ENCODE measurements at regions not wholly inside any gene's neighbourhood (a gene's known extent, or its start where the extent isn't known, plus 50 kb on each side); places are given as distances from the start of the nearest gene placed in this dataset.

GRCh38 chr6:14974792-14975470 is 270.9 kb upstream of the JARID2 start:
- Histone ChIP-seq H3K4me1 (ENCODE audit: insufficient read depth, low read length) (no peaks in the 10 kb centered on the region), H3K27me3 (ENCODE audit: insufficient read depth, low read length) (no peaks in the 10 kb centered on the region), H3K27ac (ENCODE audit: low read depth, low read length) (no peak overlapping the region), H2AFZ (ENCODE audit: low read length) (no peak overlapping the region), H3K79me2 (ENCODE audit: insufficient read depth, low read length) (no peaks in the 10 kb centered on the region), H4K20me1 (ENCODE audit: insufficient read depth, low read length) (no peaks in the 10 kb centered on the region), H3K4me3 (ENCODE audit: insufficient read depth, low read length) (no peak overlapping the region), H3K4me2 (ENCODE audit: insufficient read depth, low read length) (no peak overlapping the region), H3K9me3 (ENCODE audit: low read depth, low read length) (no peaks in the 10 kb centered on the region), H3K36me3 (ENCODE audit: insufficient read depth, low read length) (no peaks in the 10 kb centered on the region)
- no peak for TF ChIP-seq CTCF (IDR thresholded peaks at IDR 0.05; ENCODE audit: extremely low read depth, low read depth, low read length)
- no peak for DNase-seq (ENCODE audit: insufficient read length, low spot score, missing footprints)

GRCh38 chr6:14975471-14975817 is 270.4 kb upstream of the JARID2 start:
- H3K79me2 ChIP-seq (ENCODE audit: insufficient read depth, low read length): no peaks in the 10 kb centered on the region
- DNase-seq (ENCODE audit: insufficient read length, low spot score, missing footprints): no peak

GRCh38 chr6:14977747-14978382 is 268.0 kb upstream of the JARID2 start:
- no peak for DNase-seq (ENCODE audit: insufficient read length, low spot score, missing footprints)
- no peaks in the 10 kb centered on the region for H3K79me2 ChIP-seq (ENCODE audit: insufficient read depth, low read length)
- no peak overlapping the region for H3K27ac ChIP-seq (ENCODE audit: low read depth, low read length)
- no peak for TF ChIP-seq CTCF (IDR thresholded peaks at IDR 0.05; ENCODE audit: extremely low read depth, low read depth, low read length)
- no peak overlapping the region for H3K4me2 ChIP-seq (ENCODE audit: insufficient read depth, low read length)
- H2AFZ ChIP-seq (ENCODE audit: low read length): no peak overlapping the region
- H3K4me1 ChIP-seq (ENCODE audit: insufficient read depth, low read length): no peaks in the 10 kb centered on the region
- no peaks in the 10 kb centered on the region for H4K20me1 ChIP-seq (ENCODE audit: insufficient read depth, low read length)
- no peaks in the 10 kb centered on the region for H3K9me3 ChIP-seq (ENCODE audit: low read depth, low read length)
- no peaks in the 10 kb centered on the region for H3K36me3 ChIP-seq (ENCODE audit: insufficient read depth, low read length)
- H3K4me3 ChIP-seq (ENCODE audit: insufficient read depth, low read length): no peak overlapping the region
- H3K27me3 ChIP-seq (ENCODE audit: insufficient read depth, low read length): no peaks in the 10 kb centered on the region

More at GRCh38 chr6:14975471-14975817, 270.4 kb upstream of the JARID2 start:
- H3K4me3 ChIP-seq (ENCODE audit: insufficient read depth, low read length): no peak overlapping the region
- no peak overlapping the region for H2AFZ ChIP-seq (ENCODE audit: low read length)
- H3K9me3 ChIP-seq (ENCODE audit: low read depth, low read length): no peaks in the 10 kb centered on the region
- H4K20me1 ChIP-seq (ENCODE audit: insufficient read depth, low read length): no peaks in the 10 kb centered on the region
- no peak for TF ChIP-seq CTCF (IDR thresholded peaks at IDR 0.05; ENCODE audit: extremely low read depth, low read depth, low read length)
- no peaks in the 10 kb centered on the region for H3K27me3 ChIP-seq (ENCODE audit: insufficient read depth, low read length)
- H3K27ac ChIP-seq (ENCODE audit: low read depth, low read length): no peak overlapping the region
- no peak overlapping the region for H3K4me2 ChIP-seq (ENCODE audit: insufficient read depth, low read length)
- no peaks in the 10 kb centered on the region for H3K36me3 ChIP-seq (ENCODE audit: insufficient read depth, low read length)
- no peaks in the 10 kb centered on the region for H3K4me1 ChIP-seq (ENCODE audit: insufficient read depth, low read length)

GRCh38 chr6:14981960-14982359 is 263.9 kb upstream of the JARID2 start:
- no peaks in the 10 kb centered on the region for H3K36me3 ChIP-seq (ENCODE audit: insufficient read depth, low read length)
- no peak for TF ChIP-seq CTCF (IDR thresholded peaks at IDR 0.05; ENCODE audit: extremely low read depth, low read depth, low read length)
- no peak overlapping the region for H2AFZ ChIP-seq (ENCODE audit: low read length)
- no peaks in the 10 kb centered on the region for H4K20me1 ChIP-seq (ENCODE audit: insufficient read depth, low read length)
- no peak for DNase-seq (ENCODE audit: insufficient read length, low spot score, missing footprints)
- no peak overlapping the region for H3K4me2 ChIP-seq (ENCODE audit: insufficient read depth, low read length)
- H3K4me3 ChIP-seq (ENCODE audit: insufficient read depth, low read length): no peak overlapping the region
- no peaks in the 10 kb centered on the region for H3K4me1 ChIP-seq (ENCODE audit: insufficient read depth, low read length)
- H3K79me2 ChIP-seq (ENCODE audit: insufficient read depth, low read length): no peaks in the 10 kb centered on the region
- no peaks in the 10 kb centered on the region for H3K27me3 ChIP-seq (ENCODE audit: insufficient read depth, low read length)
- H3K27ac ChIP-seq (ENCODE audit: low read depth, low read length): no peak overlapping the region
- no peaks in the 10 kb centered on the region for H3K9me3 ChIP-seq (ENCODE audit: low read depth, low read length)
